ENCODE measurements at regions not wholly inside any gene's neighbourhood (a gene's known extent, or its start where the extent isn't known, plus 50 kb on each side); places are given as distances from the start of the nearest gene placed in this dataset.

DNA sequence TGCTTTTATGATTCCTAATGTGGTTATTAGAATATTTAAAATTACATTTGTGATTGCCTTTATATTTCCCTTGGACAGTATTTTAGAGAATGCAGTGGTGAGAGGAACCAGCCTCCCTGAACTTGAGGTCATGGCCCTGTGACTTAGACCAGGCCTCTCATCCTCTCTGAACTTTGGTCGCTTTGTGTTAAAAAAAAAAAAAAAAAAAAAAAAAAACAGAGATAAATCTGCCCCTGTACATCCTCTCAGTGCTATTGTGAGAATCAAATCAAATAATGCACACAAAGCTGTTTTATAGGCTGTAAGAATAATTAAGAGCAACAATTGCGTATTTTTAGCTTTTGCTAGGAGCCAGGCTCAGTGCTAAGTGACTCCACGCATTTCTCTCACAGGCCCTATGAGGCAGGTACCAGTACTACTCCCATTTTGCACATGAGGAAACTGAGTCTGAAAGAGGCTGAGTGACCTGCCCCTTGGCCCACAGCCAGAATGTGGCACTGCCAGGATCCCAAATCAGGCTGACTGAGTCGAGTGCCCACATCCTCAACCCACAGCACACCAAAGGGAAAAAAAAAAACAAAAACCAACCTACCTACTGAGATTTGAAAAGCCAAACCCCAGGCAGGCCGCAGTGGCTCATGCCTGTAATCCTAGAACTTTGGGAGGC, 110.3 kb upstream of the LARP1 start:
- H3K36me3 Mint-ChIP-seq (ENCODE audit: low read depth), result peaks cover 16% of the 10 kb centered on the region; the same call in 2 of the 3 replicates
- H3K27me3 Mint-ChIP-seq (ENCODE audit: insufficient read depth, low read depth, poor library complexity), result peaks cover 24% of the 10 kb centered on the region
- H3K4me3 Mint-ChIP-seq, result no peak overlapping the region
- H3K27ac ChIP-seq (ENCODE audit: low read depth), result no peak overlapping the region
- ATAC-seq (no peak), DNase-seq (ENCODE audit: low spot score) (no peak)
- no peak overlapping the region for H3K27ac Mint-ChIP-seq
- no peak overlapping the region for H3K4me2 ChIP-seq
- no peaks in the 10 kb centered on the region for H3K9me2 ChIP-seq (ENCODE audit: insufficient read depth)
- no peak overlapping the region for H2AFZ ChIP-seq
- no peaks in the 10 kb centered on the region for H4K20me1 ChIP-seq (replicated peaks; ENCODE audit: insufficient read depth)
- H3K9me3 Mint-ChIP-seq, result peaks cover 21% of the 10 kb centered on the region
- no peak overlapping the region for H3K4me3 ChIP-seq
- H3K79me2 ChIP-seq (replicated peaks; ENCODE audit: insufficient read depth), result no peaks in the 10 kb centered on the region
- H3K4me1 Mint-ChIP-seq, result peaks cover 18% of the 10 kb centered on the region
- peaks cover 11% of the 10 kb centered on the region; the same call in 1 of the 2 replicates for H3F3A ChIP-seq (replicated peaks; ENCODE audit: low read depth)
- H3K36me3 ChIP-seq (ENCODE audit: insufficient read depth), result no peaks in the 10 kb centered on the region
- H3K4me1 ChIP-seq (ENCODE audit: insufficient read depth), result peaks cover 16% of the 10 kb centered on the region; the same call in 1 of the 2 replicates
- H3K27me3 ChIP-seq (ENCODE audit: insufficient read depth), result peaks cover 27% of the 10 kb centered on the region
- TF ChIP-seq STAT1 (IDR thresholded peaks at IDR 0.05; ENCODE audit: unreplicated experiment) (no peak), JUNB (IDR thresholded peaks at IDR 0.05; ENCODE audit: unreplicated experiment) (no peak), ZNF114 (CRISPR knock-in tag; IDR thresholded peaks at IDR 0.05) (no peak), NANOG (IDR thresholded peaks at IDR 0.05; ENCODE audit: borderline replicate concordance) (no peak)
- TF ChIP-seq, protein P1, sequence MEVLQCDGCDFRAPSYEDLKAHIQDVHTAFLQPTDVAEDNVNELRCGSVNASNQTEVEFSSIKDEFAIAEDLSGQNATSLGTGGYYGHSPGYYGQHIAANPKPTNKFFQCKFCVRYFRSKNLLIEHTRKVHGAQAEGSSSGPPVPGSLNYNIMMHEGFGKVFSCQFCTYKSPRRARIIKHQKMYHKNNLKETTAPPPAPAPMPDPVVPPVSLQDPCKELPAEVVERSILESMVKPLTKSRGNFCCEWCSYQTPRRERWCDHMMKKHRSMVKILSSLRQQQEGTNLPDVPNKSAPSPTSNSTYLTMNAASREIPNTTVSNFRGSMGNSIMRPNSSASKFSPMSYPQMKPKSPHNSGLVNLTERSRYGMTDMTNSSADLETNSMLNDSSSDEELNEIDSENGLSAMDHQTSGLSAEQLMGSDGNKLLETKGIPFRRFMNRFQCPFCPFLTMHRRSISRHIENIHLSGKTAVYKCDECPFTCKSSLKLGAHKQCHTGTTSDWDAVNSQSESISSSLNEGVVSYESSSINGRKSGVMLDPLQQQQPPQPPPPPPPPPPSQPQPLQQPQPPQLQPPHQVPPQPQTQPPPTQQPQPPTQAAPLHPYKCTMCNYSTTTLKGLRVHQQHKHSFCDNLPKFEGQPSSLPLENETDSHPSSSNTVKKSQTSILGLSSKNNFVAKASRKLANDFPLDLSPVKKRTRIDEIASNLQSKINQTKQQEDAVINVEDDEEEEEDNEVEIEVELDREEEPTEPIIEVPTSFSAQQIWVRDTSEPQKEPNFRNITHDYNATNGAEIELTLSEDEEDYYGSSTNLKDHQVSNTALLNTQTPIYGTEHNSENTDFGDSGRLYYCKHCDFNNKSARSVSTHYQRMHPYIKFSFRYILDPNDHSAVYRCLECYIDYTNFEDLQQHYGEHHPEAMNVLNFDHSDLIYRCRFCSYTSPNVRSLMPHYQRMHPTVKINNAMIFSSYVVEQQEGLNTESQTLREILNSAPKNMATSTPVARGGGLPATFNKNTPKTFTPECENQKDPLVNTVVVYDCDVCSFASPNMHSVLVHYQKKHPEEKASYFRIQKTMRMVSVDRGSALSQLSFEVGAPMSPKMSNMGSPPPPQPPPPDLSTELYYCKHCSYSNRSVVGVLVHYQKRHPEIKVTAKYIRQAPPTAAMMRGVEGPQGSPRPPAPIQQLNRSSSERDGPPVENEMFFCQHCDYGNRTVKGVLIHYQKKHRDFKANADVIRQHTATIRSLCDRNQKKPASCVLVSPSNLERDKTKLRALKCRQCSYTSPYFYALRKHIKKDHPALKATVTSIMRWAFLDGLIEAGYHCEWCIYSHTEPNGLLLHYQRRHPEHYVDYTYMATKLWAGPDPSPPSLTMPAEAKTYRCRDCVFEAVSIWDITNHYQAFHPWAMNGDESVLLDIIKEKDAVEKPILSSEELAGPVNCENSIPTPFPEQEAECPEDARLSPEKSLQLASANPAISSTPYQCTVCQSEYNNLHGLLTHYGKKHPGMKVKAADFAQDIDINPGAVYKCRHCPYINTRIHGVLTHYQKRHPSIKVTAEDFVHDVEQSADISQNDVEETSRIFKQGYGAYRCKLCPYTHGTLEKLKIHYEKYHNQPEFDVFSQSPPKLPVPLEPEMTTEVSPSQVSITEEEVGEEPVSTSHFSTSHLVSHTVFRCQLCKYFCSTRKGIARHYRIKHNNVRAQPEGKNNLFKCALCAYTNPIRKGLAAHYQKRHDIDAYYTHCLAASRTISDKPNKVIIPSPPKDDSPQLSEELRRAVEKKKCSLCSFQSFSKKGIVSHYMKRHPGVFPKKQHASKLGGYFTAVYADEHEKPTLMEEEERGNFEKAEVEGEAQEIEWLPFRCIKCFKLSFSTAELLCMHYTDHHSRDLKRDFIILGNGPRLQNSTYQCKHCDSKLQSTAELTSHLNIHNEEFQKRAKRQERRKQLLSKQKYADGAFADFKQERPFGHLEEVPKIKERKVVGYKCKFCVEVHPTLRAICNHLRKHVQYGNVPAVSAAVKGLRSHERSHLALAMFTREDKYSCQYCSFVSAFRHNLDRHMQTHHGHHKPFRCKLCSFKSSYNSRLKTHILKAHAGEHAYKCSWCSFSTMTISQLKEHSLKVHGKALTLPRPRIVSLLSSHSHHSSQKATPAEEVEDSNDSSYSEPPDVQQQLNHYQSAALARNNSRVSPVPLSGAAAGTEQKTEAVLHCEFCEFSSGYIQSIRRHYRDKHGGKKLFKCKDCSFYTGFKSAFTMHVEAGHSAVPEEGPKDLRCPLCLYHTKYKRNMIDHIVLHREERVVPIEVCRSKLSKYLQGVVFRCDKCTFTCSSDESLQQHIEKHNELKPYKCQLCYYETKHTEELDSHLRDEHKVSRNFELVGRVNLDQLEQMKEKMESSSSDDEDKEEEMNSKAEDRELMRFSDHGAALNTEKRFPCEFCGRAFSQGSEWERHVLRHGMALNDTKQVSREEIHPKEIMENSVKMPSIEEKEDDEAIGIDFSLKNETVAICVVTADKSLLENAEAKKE (CRISPR knock-in tag; IDR thresholded peaks at IDR 0.05), result no peak
